Uterus (tissue), 3 donors: ENCODE measurements at regions not wholly inside any gene's neighbourhood (a gene's known extent, or its start where the extent isn't known, plus 50 kb on each side); places are given as distances from the start of the nearest gene placed in this dataset.
A peak's percentile ranks its signal among the peaks of the same experiment; 100 is the strongest.

Experiments
- DNase-seq, 2 donors: peaks; one replicate each; pipeline ENCODE4 v3.0.0-alpha.2; 2019 to 2020
- H3K27ac ChIP-seq, 2 donors: fragments of 200-600 bp; sonication (generic); 1 replicate in 1 of 2; 2 replicates in 1 of 2; pipeline ENCODE4 v1.5.1; 2016 to 2018
- H3K27me3 ChIP-seq, 2 donors: fragments of 200-600 bp; sonication (generic); one replicate each; pipeline ENCODE4 v1.5.1; 2018 to 2019; ENCODE audit warnings: control low read depth in 1 of 2
- H3K36me3 ChIP-seq, 2 donors: fragments of 200-600 bp; sonication (generic); one replicate each; pipeline ENCODE4 v1.5.1; 2019; ENCODE audit warnings: control low read depth in 1 of 2
- H3K4me1 ChIP-seq, 2 donors: fragments of 200-600 bp; sonication (generic); one replicate each; pipeline ENCODE4 v1.5.1; 2018 to 2019; ENCODE audit warnings: control low read depth in 1 of 2
- H3K4me3 ChIP-seq, 2 donors: fragments of 200-600 bp; sonication (generic); 1 replicate in 1 of 2; 2 replicates in 1 of 2; pipeline ENCODE4 v1.5.1; 2018 to 2019; ENCODE audit warnings: mild to moderate bottlenecking in 1 of 2
- H3K9me3 ChIP-seq, 2 donors: fragments of 200-600 bp; sonication (generic); one replicate each; pipeline ENCODE4 v1.5.1; 2019; ENCODE audit warnings: control low read depth in 1 of 2
- CTCF ChIP-seq, 4 experiments: fragments of 200-600 bp in 2 of 4; fragments of 450-650 bp in 2 of 4; sonication (generic) in 2 of 4; IDR thresholded peaks; one replicate each; pipeline ENCODE4 v1.5.1; 2016 to 2019; ENCODE audit warnings: antibody characterized with exemption in 4 of 4, mild to moderate bottlenecking in 2 of 4, moderate library complexity in 1 of 4
- POLR2A ChIP-seq, 2 donors: fragments of 450-650 bp; IDR thresholded peaks; one replicate each; pipeline ENCODE4 v1.6.1; 2016; ENCODE audit warnings: antibody characterized with exemption in 2 of 2, mild to moderate bottlenecking in 1 of 2, moderate library complexity in 1 of 2
- intact Hi-C: fragments of 100-400 bp; cut with DNase I; formaldehyde crosslinking; loops from one replicate; pipeline ENCODE4 v1.15.1; 2023; ENCODE audit warnings: low total_unique reads
- donor health status: DM: yes; HTN: yes; CAD: no.

GRCh38 chr16:73172973-73173709 lies 125.2 kb upstream of the ZFHX3 start:
- no peaks in the 10 kb centered on the region for H3K9me3 ChIP-seq
- H3K27me3 ChIP-seq: no peaks in the 10 kb centered on the region
- intact Hi-C loops: loop anchor here (10.0 kb wide), 1 partner anchor 108 kb away; no protein-coding TSS in a partner anchor
- H3K4me1 ChIP-seq: peaks cover 5 to 6% of the 10 kb centered on the region in 2 donors
- H3K36me3 ChIP-seq: no peaks in the 10 kb centered on the region
- peak in 1 of 2 donors; percentile 30 for DNase-seq
- TF ChIP-seq CTCF (IDR thresholded peaks at IDR 0.05): peak in 2 of 4 experiments; percentile 7 to 23
- no peak for TF ChIP-seq POLR2A (IDR thresholded peaks at IDR 0.05)
- H3K4me3 ChIP-seq: peak overlapping the region; percentile 5 to 12
- peak overlapping the region; percentile 65 to 69 for H3K27ac ChIP-seq

DNA sequence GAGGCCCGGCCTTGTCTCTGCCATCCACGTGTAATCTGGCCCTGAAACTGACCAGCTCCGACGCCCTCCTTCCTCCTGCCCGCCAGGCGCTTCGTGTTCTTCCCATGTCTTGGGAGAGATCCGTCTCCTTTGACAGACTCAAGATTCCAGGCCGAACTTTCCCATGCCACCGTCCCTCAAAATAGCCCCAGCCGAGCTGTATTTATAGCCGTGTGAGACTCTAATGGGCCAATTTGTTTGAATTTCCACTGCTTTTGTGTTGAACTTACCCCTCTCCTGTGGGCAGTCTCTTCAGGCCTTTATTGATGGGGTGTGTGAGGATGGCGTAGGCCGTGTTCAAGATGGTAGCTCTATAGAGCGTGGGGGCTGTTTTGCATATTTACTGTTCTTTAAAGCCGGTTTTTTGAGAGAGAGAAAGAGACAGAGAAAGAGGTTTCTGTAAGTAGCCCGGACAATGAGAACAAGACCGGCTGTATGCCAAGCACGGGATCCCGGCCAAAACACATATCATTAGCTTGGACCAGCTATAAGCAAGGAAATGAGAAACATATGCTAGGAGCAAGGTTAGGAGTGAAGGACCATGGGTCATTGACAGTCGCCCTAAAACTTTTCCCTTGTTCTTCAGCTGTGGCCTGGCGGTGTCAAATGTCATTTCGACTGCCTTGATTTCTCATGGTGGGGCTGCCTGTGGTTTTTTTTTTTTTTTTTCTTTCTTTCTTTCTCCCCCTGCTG lies 124.5 kb upstream of the ZFHX3 start:
- H3K27ac ChIP-seq: peak overlapping the region; percentile 65 to 66
- H3K9me3 ChIP-seq: no peaks in the 10 kb centered on the region
- intact Hi-C loops: loop anchor here (10.0 kb wide), 1 partner anchor 108 kb away; no protein-coding TSS in a partner anchor
- DNase-seq: peak; percentile 85 to 90
- no peaks in the 10 kb centered on the region for H3K27me3 ChIP-seq
- no peak overlapping the region for H3K4me3 ChIP-seq
- peaks cover 5 to 8% of the 10 kb centered on the region in 2 donors for H3K4me1 ChIP-seq
- H3K36me3 ChIP-seq: no peaks in the 10 kb centered on the region
- TF ChIP-seq CTCF (IDR thresholded peaks at IDR 0.05) (peak in 1 of 4 experiments; percentile 39), POLR2A (IDR thresholded peaks at IDR 0.05) (no peak)

DNA sequence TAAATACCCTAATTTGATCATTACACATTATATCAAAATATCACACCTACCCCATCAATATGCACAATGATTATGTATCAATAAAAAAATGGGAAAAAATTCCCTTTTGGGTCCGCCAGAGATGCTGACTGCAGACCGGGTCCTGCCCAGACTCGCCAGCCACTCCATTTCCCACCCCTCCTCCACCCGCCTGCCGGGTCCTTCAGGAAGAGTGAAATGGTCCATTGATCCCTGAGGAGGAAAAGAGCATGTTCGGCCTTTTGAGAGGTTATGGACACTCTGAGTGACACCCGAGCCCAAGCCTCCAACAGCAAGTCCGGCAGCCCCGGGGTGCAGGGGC lies 123.9 kb upstream of the ZFHX3 start:
- peaks cover 5 to 9% of the 10 kb centered on the region in 2 donors for H3K4me1 ChIP-seq

GRCh38 chr16:73171380-73171779 lies 123.5 kb upstream of the ZFHX3 start:
- intact Hi-C loops: loop anchor here (10.0 kb wide), 1 partner anchor 107 kb away; no protein-coding TSS in a partner anchor
- Histone ChIP-seq H3K9me3 (no peaks in the 10 kb centered on the region), H3K27me3 (no peaks in the 10 kb centered on the region), H3K36me3 (no peaks in the 10 kb centered on the region), H3K4me1 (peaks cover 5 to 9% of the 10 kb centered on the region in 2 donors), H3K27ac (peak overlapping the region in 1 of 2 donors; percentile 65), H3K4me3 (no peak overlapping the region)
- no peak for DNase-seq
- TF ChIP-seq CTCF (IDR thresholded peaks at IDR 0.05) (no peak), POLR2A (IDR thresholded peaks at IDR 0.05) (no peak)

More for the DNA sequence above, 123.9 kb upstream of the ZFHX3 start:
- Histone ChIP-seq H3K4me3 (no peak overlapping the region), H3K27ac (peak overlapping the region; percentile 65 to 66), H3K27me3 (no peaks in the 10 kb centered on the region), H3K9me3 (no peaks in the 10 kb centered on the region), H3K36me3 (no peaks in the 10 kb centered on the region)
- intact Hi-C loops: loop anchor here (10.0 kb wide), 1 partner anchor 107 kb away; no protein-coding TSS in a partner anchor
- DNase-seq: no peak
- no peak for TF ChIP-seq POLR2A (IDR thresholded peaks at IDR 0.05)
- no peak for TF ChIP-seq CTCF (IDR thresholded peaks at IDR 0.05)

GRCh38 chr16:73170612-73171038 lies 122.7 kb upstream of the ZFHX3 start:
- TF ChIP-seq POLR2A (IDR thresholded peaks at IDR 0.05) (no peak), CTCF (IDR thresholded peaks at IDR 0.05) (no peak)
- intact Hi-C loops: loop anchor here (10.0 kb wide), 1 partner anchor 106 kb away; no protein-coding TSS in a partner anchor
- DNase-seq: no peak
- no peaks in the 10 kb centered on the region for H3K36me3 ChIP-seq
- no peaks in the 10 kb centered on the region for H3K9me3 ChIP-seq
- H3K4me3 ChIP-seq: no peak overlapping the region
- H3K27me3 ChIP-seq: no peaks in the 10 kb centered on the region
- no peak overlapping the region for H3K27ac ChIP-seq
- peaks cover 5 to 9% of the 10 kb centered on the region in 2 donors for H3K4me1 ChIP-seq
